ENCODE measurements at regions not wholly inside any gene's neighbourhood (a gene's known extent, or its start where the extent isn't known, plus 50 kb on each side); places are given as distances from the start of the nearest gene placed in this dataset.

- no peak for TF ChIP-seq ZNF639 (tag by site-specific recombination; IDR thresholded peaks at IDR 0.05)
- no peak for TF ChIP-seq ZNF266 (tag by site-specific recombination; IDR thresholded peaks at IDR 0.05; ENCODE audit: low read depth)
- no peak for TF ChIP-seq ZNF645 (tag by site-specific recombination; IDR thresholded peaks at IDR 0.05)
- no peak for TF ChIP-seq ZNF677 (tag by site-specific recombination; IDR thresholded peaks at IDR 0.05)
- no peak for TF ChIP-seq ZNF580 (tag by site-specific recombination; IDR thresholded peaks at IDR 0.05)
- TF ChIP-seq ZNF146 (tag by site-specific recombination; IDR thresholded peaks at IDR 0.05) = no peak
- no peak for TF ChIP-seq ZSCAN5A (tag by site-specific recombination; IDR thresholded peaks at IDR 0.05)
- TF ChIP-seq CTCF (tag by site-specific recombination; IDR thresholded peaks at IDR 0.05) = no peak
These were observed 355.2 kb downstream of the DCAF12L2 start for GRCh38 chrX:125810856-125811255.
